NCI-H69 (cell line): ENCODE measurements at regions not wholly inside any gene's neighbourhood (a gene's known extent, or its start where the extent isn't known, plus 50 kb on each side); places are given as distances from the start of the nearest gene placed in this dataset.
"Not testable (repeated sequence)": the region's sequence is repeated elsewhere in the genome, so short reads cannot be mapped to it uniquely, and the experiment has no call there.

Experiments used
- DNase-seq: peaks from one replicate; lab custom pipeline; 2025; lab: John Stamatoyannopoulos, UW

DNA sequence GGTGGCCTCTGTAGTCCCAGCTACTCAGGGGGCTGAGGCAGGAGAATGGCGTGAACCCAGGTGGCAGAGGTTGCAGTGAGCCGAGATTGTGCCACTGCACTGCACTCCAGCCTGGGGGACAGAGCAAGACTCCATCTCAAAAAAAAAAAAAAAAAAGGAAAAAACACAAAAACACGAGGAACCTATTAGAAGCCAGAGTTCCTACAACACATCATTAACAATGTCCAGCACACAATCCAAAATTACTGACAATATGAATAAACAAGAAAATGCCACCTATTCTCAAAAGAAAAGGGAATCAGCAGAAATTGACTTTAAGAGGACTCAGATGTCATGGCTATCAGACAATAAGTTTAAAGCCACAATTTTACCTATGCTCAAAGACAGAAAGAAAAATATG is 57.3 kb upstream of the HS3ST3A1 start:
- not testable (repeated sequence) for DNase-seq

DNA sequence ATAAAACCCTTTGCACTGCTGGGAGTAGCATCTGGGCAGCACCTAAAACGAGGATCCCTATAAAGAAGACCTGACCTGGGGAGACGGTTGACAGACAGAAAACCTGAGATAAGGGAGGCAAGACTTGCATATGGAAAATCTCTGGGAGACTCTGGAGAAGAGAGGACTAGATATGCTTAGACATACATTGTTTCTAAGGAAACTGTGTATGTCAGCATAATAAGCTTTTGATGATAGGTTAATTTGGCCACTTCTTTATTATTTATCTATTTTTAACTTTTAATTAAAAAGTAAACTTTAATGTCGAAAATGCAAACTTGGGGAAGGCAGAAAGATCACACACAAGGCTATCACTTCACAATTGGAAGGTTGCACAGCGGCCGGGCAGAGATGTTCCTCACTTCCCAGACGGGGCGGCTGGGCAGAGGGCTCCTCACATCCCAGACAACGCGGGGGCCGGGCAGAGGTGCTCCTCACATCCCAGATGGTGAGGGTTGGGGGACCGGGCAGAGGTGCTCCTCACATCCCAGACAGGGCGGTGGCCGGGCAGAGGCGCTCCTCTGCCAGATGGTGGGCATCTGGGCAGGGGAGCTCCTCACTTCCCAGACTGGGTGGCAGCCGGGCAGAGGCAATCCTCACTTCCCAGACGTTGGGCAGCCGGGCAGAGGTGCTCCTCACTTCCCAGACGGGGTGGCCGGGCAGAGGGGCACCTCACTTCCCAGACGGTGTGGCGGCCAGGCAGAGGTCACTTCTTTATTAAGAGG is 64.3 kb upstream of the HS3ST3A1 start:
- no peak for DNase-seq

GRCh38 chr17:13671341-13671740 is 69.6 kb upstream of the HS3ST3A1 start:
- DNase-seq: no peak

DNA sequence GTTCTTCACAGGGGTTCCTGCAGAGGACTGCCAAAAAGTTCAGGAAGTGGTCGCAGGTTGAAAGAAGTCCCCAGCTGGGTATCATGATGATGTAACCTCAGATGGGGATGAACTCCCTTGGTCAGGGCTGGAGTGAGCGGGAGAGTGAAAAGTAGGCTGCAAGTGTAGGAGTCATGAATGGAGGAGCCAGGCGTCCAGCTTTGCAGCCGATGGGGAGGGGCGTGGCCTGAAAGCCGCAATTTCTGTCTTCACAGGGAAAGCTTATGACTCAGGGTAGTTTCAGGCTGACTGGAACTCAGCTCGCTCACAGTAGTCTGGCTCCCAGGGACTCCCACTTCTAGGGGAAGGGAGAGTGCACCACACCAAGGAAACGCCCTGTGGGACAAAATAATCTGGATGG is 70.0 kb upstream of the HS3ST3A1 start:
- DNase-seq: no peak

- no peak for DNase-seq
These were observed 76.6 kb upstream of the HS3ST3A1 start for GRCh38 chr17:13678361-13678760.

GRCh38 chr17:13678841-13679240 is 77.1 kb upstream of the HS3ST3A1 start:
- no peak for DNase-seq

DNA sequence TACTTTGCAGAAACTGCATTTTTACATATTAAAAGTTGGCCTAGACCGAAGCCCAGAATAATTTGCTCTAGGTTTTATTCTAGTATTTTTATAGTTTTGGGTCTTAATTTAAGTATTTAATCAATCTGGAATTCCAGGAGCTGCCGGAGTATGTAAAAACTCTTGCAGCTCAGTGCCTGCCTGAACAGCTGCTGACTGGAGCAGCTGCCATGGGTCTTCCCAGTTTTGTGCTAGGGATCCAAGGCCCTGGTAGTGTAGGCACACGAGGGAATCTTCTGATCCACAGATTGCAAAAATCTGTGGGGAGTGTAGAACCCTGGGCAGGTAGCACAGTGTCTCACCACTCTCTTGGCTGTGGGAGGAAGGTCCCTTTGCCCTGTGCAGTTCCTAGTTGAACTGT is 87.0 kb upstream of the HS3ST3A1 start:
- no peak for DNase-seq

DNA sequence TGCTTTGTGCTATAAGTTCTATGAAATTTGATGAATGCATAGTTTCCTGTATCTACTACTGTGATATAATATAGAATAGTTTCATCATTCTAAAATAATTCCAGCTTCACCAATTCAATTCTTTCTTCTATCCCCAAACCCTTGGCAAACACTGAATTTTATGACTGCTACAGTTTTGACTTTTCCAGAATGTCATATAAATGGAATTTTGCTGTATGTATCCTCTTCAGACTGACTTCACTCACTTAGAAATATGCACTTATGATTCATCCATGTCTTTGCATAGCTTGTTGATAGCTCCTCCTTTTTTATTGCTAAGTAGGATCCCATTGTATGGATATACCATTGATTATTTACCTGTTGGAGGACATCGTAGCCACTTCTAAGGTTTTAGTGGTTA is 89.1 kb upstream of the HS3ST3A1 start:
- no peak for DNase-seq

GRCh38 chr17:13694934-13695333 is 93.2 kb upstream of the HS3ST3A1 start:
- DNase-seq: no peak

DNA sequence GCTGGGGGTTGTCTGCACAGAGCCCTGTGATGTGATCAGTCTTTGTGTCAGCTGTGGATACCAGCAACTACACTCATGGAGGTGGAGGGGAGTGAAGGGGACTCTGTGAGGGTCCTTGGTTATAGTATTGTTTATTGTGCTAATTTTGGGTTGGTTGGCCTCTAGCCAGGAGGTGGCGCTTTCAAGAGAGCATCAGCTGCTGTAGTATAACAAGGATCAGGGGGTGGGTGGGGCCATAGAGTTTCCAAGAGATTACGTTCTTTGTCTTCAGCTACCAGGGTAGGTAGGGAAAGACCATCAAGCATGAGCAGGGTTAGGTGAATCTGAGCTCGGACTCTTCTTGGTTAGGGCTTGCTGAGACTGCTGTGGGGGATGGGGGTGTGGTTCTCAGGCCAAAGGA is 97.1 kb upstream of the HS3ST3A1 start:
- no peak for DNase-seq

- no peak for DNase-seq
These were observed 97.5 kb upstream of the HS3ST3A1 start for GRCh38 chr17:13699261-13699660.

DNA sequence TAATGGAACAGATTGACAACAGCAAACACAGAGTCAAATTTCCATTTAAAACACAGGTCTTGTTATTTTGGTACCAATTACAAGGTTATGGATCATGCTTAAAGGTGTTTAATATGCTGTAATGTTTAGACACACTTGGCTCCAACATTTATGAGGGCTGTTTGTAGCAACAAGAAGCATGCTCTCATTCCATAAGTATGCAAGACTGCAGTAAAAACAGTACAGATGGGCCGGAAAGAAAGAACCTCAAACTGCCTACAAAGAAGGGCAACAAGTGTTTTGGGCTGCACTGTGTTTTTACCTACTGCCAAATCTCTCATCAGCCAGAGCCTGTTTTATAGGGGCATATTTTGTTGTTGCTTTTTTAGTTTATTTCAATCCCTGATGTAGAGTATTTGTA is 100.5 kb upstream of the HS3ST3A1 start:
- DNase-seq: no peak

- no peak for DNase-seq
These were observed 102.6 kb upstream of the HS3ST3A1 start for GRCh38 chr17:13704333-13704732.

DNA sequence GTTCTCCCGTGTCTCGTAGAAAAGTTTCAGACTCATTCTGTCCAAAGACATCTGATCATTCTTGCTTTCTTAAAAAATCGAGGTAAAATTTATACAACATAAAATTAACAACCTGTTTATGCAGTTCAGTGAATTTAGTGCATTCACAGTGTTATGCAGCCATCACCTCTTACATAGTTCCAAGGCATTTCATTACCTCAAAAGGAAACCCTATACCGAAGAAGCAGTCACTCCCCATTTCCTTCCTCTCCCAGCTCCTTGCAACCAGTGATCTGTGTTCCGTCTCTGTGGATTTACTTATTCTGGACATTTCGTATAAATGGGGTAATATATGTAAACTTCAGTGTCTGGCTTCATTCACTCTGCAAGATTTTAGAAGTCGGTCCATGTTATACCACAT is 103.5 kb upstream of the HS3ST3A1 start:
- DNase-seq: no peak

DNA sequence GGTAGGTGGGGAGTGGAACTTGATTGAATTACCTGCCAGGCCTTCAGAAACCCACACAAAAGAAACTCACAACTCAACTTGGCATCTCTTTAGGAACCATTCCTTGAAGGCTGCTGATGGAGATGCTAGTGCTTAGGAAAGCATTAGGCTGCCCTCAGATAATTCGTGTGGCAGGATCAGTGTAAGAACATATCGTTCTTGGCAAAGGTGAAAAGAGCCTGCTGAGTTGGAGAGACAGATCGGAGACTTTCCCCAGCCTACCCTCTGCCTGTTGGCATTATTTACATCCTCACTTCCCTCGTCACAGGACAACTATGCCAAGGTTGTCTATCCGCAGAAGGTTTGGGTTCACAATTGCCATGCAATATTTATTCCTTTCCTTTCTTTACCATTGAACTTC is 120.0 kb upstream of the HS3ST3A1 start:
- DNase-seq: no peak

DNA sequence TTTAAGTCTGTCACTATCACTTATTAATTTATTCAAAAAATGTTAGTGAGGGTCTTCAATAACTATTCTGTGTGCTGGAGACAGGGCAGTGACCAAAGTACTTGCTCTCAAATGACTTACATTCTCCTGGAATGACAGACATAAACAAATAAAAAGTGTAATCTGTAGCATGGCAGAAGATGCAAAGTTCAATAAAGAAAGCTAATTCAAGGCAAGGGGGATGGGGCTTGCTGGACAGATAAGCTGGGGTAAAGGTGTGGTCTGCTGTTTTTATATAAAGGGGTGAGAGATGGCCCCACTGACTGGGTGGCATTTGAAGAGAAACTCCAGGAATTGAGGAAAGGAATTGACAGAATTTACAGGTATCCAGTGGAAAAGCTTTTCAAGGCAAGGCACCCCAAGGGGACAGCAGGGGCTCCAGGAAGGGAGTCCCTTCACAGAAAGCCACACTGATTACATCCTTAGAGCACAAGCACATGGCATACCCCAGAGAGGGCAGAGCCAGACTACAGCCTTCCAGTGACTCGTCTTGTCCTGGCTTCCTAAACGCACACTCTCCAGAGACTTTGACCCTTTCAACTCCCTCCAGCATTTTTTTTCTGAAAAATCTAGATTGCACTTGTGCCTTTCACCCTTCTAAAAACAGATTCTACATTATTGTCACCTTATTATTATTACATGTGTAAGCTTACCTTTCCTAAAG is 123.7 kb upstream of the HS3ST3A1 start:
- no peak for DNase-seq

DNA sequence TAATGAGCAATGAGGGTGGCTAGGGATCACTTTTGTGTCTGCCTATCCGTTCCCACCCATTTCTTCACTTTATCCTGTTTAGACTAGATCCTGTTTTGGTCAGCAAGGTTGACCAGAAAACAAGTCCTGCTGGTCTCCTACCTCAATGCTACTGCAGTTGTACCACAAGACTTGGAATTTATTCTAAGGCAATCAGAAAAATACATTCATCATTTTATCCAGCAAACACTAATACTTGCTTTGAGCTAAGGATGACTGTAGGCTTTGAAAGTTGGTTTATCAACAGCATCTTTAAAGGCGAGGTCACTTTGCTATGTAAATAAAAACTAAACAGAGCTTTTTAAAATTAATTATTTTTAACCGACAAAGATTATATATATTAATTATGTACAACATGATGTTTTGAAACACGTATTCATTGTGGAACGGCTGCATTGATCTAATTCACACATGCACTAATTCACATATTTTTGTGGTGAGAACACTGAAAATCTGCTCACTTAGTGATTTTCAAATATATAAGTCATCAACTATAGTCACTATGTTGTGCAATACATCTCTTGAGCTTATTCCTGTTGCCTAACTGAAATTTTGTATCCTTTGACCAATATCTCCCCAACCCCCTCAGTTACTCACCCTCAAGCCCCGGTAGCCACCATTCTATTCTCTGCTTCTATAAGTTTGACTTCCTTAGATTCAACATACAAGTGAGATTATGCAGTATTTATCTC is 125.9 kb upstream of the HS3ST3A1 start:
- DNase-seq: no peak

DNA sequence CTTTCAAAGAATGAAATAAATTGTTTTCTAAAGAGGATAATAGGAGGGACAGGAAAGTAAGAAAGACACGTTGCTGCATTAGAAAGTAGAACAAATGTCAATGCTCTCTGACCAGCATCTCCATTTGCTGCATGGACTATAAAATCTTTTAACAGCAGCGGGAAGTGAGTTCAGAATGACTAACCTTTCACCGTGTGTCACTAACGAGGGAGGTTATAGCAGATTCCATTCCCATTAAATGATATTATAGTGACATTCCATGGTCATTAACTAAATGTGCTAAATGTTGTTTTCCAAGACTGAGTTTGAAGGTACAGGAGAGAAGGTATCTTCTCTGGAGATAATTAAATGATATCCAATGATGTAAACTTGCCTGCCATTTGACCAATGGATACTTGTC is 127.1 kb upstream of the HS3ST3A1 start:
- no peak for DNase-seq

GRCh38 chr17:13729466-13730134 is 127.9 kb upstream of the HS3ST3A1 start:
- no peak for DNase-seq

- no peak for DNase-seq
These were observed 133.2 kb upstream of the HS3ST3A1 start for GRCh38 chr17:13734880-13735279.

DNA sequence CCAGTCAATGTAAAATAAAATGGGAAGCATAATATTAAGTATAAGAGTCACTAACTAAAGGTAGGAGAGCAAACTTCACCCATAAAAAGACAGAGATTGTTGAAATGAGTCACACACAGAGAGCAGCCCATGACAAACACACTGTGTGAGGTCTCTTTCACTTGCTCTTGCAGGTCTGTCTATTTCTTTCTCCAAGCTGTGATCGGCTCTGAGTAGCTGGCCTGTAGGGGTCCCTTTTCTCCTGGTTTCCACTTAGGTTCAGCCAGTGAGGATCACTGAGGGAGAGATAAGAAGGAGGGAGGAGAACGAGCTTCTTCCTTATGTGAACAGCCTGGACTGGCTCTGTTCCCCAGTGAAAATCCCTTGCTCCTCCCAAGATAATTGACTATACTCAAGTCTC is 133.7 kb upstream of the HS3ST3A1 start:
- no peak for DNase-seq

GRCh38 chr17:13735861-13736260 is 134.1 kb upstream of the HS3ST3A1 start:
- DNase-seq: no peak

DNA sequence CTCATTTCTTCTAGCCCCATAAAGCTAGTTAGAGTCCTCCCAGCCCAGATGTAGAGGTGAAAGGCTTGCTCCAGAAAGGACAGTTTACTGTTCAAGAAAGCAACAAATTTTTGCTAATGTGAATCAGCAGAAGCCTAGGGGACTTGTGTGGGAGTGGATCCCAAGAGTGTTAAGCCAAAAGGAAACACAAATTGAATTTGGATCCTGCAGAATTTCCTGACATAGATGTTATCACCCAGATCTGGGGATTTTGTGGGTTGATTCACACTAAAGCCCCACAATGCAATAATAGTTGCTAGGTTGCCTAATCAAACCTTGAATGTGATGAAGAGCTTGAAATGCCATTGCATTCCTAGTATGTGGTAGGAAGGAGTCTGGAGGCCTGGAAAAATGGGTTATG is 135.2 kb upstream of the HS3ST3A1 start:
- DNase-seq: no peak
